GM12865 (cell line): ENCODE measurements at regions not wholly inside any gene's neighbourhood (a gene's known extent, or its start where the extent isn't known, plus 50 kb on each side); places are given as distances from the start of the nearest gene placed in this dataset.

Source experiments
- DNase-seq: peaks from one replicate; pipeline ENCODE4 v3.0.0; 2010; ENCODE audit warnings: low read depth
- H3K4me3 ChIP-seq: 2 replicates; pipeline ENCODE4 v1.5.1; 2011; ENCODE audit warnings: mild to moderate bottlenecking, low read depth, low read length, control low read depth
- TF ChIP-seq, protein P1 (sequence below): IDR thresholded peaks from 2 replicates; pipeline ENCODE4 v1.5.1; 2011; ENCODE audit warnings: low read length, control low read depth, low read depth, inconsistent platforms; ENCODE audit not compliant: insufficient read depth; ENCODE audit errors: missing control alignments

DNA sequence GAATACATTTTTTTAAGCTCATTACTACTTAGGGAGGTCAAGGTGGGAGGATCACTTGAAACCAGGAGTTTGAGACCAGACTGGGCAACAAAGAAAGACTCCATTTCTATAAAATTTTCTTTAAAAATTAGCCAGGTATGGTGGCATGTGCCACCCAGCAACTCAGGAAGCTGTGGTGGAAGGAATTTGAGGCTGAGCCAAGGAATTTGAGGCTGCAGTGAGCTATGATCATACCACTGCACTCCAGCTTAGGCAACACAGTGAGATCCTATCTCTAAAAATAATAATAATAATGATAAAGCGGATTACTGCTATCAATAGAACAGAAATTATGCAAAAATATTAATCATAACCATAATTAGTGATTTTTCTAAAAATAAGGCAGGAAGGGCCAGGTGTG lies 170.3 kb downstream of the COPRS start:
- DNase-seq: no peak
- TF ChIP-seq, protein P1, sequence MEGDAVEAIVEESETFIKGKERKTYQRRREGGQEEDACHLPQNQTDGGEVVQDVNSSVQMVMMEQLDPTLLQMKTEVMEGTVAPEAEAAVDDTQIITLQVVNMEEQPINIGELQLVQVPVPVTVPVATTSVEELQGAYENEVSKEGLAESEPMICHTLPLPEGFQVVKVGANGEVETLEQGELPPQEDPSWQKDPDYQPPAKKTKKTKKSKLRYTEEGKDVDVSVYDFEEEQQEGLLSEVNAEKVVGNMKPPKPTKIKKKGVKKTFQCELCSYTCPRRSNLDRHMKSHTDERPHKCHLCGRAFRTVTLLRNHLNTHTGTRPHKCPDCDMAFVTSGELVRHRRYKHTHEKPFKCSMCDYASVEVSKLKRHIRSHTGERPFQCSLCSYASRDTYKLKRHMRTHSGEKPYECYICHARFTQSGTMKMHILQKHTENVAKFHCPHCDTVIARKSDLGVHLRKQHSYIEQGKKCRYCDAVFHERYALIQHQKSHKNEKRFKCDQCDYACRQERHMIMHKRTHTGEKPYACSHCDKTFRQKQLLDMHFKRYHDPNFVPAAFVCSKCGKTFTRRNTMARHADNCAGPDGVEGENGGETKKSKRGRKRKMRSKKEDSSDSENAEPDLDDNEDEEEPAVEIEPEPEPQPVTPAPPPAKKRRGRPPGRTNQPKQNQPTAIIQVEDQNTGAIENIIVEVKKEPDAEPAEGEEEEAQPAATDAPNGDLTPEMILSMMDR: no peak
- H3K4me3 ChIP-seq: no peak overlapping the region

- no peak for DNase-seq
- TF ChIP-seq, protein P1: no peak
- no peak overlapping the region for H3K4me3 ChIP-seq
Measured at GRCh38 chr17:31687505-31688126, 171.4 kb downstream of the COPRS start.

DNA sequence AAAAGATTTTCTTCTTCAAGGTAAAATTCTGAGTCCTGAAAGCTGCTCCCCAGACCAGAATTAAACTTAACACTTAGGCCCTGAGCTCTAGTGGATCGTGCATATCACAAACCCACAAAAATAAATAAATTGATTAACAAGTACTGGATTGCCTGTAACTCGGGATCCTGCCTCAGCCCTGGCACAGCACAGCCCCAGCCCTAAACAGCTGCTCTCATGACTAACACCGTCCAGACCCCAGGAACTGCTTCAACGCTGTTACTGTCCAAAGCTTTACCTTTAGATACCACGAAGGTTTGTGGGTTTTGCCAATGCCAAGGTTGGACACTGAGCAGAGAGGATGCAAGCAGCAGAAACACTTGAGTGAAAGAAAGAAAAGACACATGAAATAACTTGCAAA lies 172.5 kb downstream of the COPRS start:
- TF ChIP-seq, protein P1: no peak
- H3K4me3 ChIP-seq: no peak overlapping the region
- DNase-seq: no peak

- TF ChIP-seq, protein P1: no peak
- DNase-seq: no peak
- H3K4me3 ChIP-seq: no peak overlapping the region
Measured at GRCh38 chr17:31684901-31685300, 174.1 kb downstream of the COPRS start.

GRCh38 chr17:31680126-31680525 lies 178.9 kb downstream of the COPRS start:
- peak; percentile 71 for DNase-seq
- TF ChIP-seq, protein P1: no peak
- no peak overlapping the region for H3K4me3 ChIP-seq

DNA sequence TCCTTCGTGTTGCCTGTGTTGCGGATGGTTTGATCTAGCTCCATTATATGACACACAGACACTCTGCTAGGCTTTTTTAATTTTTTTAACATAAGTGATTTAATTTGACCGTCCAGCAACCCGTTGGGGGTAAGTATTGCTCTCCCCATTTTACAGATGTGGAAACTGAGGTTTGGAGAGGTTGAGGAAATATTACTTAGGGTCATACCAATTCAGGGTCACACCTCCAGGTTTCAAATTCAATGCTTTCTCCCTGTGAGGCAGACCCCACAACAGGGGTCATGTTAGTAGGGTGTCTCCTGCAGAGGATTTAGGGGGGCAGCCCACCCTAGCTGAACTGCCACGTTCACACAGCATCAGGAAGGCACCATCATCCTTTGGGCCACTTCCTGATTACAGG lies 179.4 kb downstream of the COPRS start:
- TF ChIP-seq, protein P1: no peak
- H3K4me3 ChIP-seq: no peak overlapping the region
- DNase-seq: no peak

DNA sequence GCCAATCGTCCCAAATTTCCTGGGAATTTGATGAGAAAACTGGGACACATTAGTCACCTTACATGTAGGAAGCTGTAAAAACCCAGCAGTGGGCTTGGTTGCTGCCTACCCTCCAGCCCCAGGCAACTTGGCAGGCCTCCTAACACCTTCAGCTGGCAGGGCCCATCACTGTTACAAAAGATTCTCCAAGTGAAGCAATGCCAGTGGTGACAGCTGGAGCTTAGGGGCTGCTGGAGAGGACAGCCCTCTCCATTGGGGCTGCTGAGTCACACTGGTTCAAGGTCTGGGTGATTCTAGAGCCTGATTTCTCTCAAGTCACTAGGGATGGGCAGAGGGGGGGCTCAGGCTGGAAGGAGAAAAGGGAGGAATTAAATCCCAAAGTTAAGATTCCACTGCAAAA lies 180.6 kb downstream of the COPRS start:
- TF ChIP-seq, protein P1: no peak
- no peak overlapping the region for H3K4me3 ChIP-seq
- DNase-seq: no peak
